GM04504 (cell line): ENCODE measurements at regions not wholly inside any gene's neighbourhood (a gene's known extent, or its start where the extent isn't known, plus 50 kb on each side); places are given as distances from the start of the nearest gene placed in this dataset.

Experiments used
- DNase-seq: peaks from one replicate; pipeline ENCODE4 v3.0.0-alpha.2; 2012; ENCODE audit warnings: low read depth

- DNase-seq, result peak; percentile 17
These were observed 160.4 kb downstream of the NUP35 start for GRCh38 chr2:183284606-183285005.

- DNase-seq, result no peak
These were observed 167.2 kb downstream of the NUP35 start for GRCh38 chr2:183291436-183291835.

DNA sequence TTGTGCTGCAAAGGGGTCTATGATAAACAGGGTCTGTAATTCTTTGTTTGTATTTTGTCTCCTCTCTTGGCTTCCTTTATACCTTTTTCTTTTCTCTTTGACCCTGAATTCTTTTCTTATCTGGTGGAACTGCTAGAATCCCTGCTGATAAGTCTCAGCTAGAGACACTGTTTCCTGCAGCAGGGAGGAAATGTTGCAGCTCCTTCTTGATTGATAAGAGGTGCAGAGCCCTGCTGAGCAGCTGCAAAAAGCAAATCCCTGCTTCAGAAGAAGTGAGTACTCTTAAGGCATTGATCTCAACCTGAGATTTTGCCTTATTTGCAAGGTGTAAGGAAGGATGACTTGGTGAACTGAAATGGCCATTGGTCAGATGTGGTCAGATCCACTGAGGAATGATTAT, 167.8 kb downstream of the NUP35 start:
- no peak for DNase-seq

- no peak for DNase-seq
These were observed 215.1 kb downstream of the NUP35 start for GRCh38 chr2:183339311-183339710.

DNA sequence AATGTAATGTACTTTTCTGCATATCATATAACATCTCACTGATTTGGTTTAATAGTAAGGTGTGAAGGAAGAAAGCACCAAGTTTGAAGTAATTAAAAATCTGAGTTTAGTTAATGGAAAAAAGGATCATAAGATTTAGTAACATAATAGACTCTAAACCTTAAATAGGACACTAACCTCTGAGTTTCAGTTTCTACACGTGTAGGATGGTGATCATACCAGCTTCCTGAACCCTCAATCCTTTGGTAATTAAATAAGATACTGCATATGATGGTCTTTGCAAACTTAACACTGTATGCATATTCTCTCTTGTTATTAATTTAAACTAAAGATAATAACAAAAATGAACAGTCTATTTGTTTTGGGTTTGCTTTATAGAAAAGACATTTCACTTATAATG, 216.8 kb downstream of the NUP35 start:
- DNase-seq, result no peak

GRCh38 chr2:183347969-183348368, 223.7 kb downstream of the NUP35 start:
- no peak for DNase-seq

DNA sequence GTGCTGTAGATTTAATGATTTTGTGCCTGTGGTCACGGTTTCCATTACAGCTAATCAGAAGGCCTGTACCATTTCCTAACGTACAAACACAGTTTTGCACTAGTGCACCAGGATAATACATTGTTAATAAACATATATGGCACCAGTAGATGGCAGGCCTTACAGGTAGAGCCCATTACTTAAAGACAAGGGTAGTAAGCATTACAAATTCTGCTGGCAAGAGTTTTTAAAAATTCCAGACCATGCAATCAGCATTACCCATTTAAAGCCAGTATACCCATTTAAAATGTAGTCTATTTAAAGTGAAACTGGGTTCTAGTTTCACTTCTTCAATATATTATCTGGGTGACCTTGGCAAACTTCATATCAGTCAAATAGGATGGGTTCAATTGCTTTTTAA, 224.2 kb downstream of the NUP35 start:
- no peak for DNase-seq

- no peak for DNase-seq
These were observed 224.8 kb downstream of the NUP35 start for GRCh38 chr2:183349091-183349490.

DNA sequence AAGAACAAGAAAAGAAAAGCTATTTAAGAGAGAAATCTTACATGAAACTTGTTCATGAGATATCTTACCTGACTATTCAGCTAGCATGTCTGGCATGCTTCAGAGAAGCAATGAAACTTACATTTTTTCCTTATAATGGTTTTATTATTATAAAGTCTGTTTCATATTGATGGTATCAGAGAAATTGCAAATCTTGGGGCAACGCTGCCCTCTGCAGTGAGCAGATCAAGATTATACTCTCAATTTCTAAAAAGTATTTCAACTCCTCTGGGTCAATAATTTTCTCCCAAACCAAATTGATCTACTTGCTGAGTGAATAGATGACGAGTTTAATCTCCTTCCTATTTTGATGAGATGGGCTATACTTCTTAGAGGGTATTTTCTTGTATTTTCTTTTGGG, 235.6 kb downstream of the NUP35 start:
- DNase-seq, result no peak

DNA sequence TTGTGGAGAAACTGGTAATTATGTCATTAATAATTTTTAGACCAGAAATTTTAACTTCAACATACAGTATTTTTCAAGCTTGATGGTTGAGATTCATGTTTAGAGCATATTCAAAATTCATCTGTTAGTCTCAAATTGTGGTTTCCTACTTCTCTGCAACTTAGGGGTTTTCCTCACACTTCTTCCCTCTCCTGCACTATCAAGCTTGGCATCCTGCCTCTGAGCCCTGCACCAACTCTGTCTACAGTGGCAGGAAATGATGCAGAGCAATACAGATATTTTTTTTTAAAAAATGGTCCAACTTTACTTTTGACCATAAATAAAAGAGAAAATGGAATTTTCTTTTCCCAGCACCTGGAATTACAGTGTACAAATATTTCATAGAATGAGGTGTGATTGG, 247.3 kb downstream of the NUP35 start:
- DNase-seq, result no peak

DNA sequence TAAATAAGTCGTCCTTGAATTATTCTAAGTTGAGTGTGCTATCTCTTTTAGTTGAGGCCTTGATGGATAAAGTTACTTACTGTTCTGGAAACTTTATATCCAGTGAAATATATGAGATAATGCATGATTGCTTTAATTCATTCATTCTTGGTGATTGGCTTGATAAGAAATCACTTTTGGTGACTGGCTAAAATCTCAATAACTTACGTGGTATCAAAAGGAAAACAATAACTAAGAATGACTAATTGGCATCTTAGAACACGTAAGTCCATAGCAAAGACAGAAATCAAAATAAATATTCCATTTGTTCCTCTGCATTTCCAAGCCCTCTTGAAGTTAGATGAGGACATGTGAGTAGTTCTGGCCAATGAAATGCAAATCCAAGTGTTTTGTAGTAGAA, 251.6 kb downstream of the NUP35 start:
- DNase-seq, result no peak

GRCh38 chr2:183383854-183384253, 259.6 kb downstream of the NUP35 start:
- DNase-seq, result no peak

- DNase-seq, result no peak
These were observed 265.4 kb downstream of the NUP35 start for GRCh38 chr2:183389546-183390080.

- no peak for DNase-seq
These were observed 265.9 kb downstream of the NUP35 start for GRCh38 chr2:183390109-183390508.

- no peak for DNase-seq
These were observed 280.1 kb downstream of the NUP35 start for GRCh38 chr2:183404392-183404791.

- DNase-seq, result no peak
These were observed 284.3 kb downstream of the NUP35 start for GRCh38 chr2:183408562-183408961.

DNA sequence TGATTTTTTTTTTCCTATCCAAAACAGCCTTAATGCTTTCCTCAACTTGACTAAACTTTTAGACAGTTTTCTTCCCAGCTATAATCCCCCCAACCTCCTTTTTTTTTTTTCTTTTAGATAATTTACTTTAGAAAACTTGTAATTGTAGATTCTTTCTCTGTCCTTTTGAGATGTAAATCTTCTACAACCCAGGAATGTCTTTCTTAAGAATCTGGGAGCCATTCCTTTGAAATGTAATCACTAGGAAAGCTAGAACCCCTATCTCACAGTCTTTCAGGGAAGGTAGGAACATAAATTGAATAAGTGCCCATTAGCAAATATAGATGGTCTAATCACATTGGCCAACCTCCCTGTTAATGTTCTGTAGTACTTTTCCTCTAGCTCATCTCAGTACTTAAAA, 285.4 kb downstream of the NUP35 start:
- DNase-seq, result no peak

GRCh38 chr2:183416753-183417152, 292.5 kb downstream of the NUP35 start:
- DNase-seq, result no peak

DNA sequence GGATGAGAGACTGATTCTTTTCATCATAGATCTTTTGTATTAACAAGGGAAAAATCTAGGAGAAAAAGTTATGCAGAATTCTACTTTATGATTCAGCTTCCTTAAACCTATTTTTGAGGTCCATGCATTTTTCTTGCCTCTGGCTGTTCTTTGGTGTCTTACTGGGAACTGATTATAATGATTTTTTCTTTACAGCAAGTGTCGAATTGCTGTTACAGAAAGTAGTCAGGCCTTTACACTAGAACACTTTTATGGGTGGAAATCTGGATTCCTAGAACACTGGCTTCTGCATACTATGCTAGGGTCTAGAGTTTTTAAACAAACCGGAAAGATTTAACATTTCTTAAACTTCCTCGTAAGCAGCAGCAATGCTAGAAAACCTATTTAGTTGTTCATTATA, 302.6 kb downstream of the NUP35 start:
- no peak for DNase-seq

GRCh38 chr2:183427558-183427957, 303.3 kb downstream of the NUP35 start:
- no peak for DNase-seq

GRCh38 chr2:183428881-183429280, 304.6 kb downstream of the NUP35 start:
- no peak for DNase-seq

DNA sequence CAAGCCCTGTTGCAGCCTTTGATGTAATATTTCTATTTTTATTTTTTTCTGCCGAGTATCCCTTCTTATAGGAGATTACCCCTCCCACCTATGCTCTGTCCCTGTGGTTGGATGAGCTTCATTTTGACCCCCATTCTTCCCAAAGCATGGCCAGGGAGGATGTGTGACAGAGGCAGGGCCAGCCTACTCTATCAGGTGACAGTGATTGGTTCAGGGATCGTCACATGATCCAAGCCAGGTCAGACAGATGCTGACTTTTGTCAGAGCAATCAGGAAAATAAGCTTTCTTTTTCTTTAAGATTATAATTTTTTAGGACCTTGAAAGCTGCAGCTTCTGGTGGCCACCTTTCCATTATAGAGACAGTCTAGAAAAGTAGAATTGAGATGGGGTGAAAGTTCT, 314.3 kb downstream of the NUP35 start:
- DNase-seq, result no peak

DNA sequence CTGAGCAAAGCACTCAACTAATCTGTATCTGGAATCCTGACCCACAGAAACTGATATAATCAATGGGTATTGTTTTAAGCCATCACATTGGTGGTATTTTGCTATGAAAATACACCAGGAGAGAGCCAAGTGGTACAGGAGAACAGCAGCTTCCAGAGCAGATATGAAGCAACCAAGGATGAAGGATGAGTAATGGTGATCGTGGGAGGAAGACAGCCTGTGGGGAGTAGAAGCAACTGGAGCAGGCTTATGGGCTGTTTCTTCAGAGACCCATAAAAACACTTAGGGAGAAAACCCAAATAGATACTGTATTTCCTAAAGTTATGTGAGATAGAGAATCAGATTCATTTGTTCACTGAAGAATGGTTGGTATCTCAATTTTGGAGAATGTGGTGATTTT, 330.8 kb downstream of the NUP35 start:
- DNase-seq, result no peak

GRCh38 chr2:183456177-183456576, 331.9 kb downstream of the NUP35 start:
- DNase-seq, result no peak

- no peak for DNase-seq
These were observed 334.2 kb downstream of the NUP35 start for GRCh38 chr2:183458460-183458859.
